Stimulated activated CD8-positive, alpha-beta memory T cell treated with anti-CD3 and anti-CD28 coated beads, Interleukin-4, amount 100 ng/mL, for 48 hours (primary cell): ENCODE measurements at regions not wholly inside any gene's neighbourhood (a gene's known extent, or its start where the extent isn't known, plus 50 kb on each side); places are given as distances from the start of the nearest gene placed in this dataset.

Experiments
- DNase-seq: peaks from one replicate; pipeline ENCODE4 v3.0.0-alpha.2; 2020

DNA sequence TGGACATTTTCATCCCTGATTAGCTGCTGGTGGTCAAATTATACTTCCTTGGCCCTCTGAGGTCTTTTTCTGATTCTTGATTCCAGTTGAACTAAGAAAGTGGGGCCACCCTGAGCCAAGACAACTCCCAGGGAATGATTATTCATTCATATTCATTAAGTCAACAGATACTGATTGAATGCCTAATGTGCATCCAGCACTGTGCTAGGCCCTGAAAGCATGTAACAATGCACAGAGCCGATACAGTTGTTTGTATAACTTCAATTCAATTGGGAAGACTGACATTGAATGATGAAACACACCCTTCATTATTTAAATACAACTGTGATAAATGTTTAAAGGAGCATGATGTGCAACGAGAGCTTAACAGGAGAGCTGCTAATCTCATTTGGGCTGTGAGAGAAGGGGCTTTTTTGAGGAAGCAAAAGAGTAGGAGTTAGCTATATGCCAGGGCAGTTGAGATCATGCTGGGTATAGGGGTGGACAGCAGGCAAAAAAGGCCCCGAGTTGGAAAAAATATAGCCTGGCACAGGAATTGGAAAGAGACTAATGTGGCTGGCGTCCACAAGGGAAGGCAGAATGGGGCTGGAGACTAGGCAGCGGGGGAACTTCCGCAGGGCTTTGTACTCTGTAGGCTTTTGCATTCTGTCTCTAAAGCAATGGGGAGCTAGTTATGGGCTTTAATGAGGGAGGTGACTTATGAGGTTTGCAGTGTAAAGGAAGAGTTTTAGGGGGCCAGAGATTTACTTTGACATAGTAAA, 57.2 kb upstream of the ACVR1 start:
- no peak for DNase-seq

DNA sequence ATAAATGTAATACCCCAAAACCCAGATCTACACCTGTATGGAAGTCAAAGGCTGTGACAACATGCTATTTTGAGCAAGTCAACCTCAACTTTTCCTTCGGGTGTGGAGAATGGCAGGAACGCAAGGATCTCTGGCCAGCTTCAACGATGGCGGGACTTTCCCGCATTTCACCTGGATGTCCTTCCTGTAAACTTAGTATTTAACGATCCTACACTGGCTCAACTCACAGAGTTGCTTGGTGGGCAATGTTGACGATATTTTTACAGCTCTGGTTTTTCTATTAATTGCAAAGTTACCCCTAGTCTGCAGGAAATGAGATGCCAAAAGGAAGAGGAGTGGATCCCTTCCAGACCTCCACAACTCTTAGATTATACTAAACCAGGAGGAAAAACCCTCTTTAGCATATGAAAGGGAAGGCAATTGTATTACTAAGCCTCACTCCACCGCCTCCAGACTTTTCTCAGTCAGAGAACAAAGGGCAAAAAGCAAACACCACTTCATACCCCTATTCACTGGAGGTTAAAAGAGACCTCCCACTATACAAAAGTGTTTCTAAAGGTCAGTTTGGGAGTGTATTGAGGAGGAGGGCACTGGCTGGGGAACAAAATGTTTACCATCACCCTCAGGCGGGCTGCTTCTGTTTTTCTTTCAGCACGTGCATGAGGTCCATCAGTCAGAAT, 56.5 kb upstream of the ACVR1 start:
- no peak for DNase-seq

DNA sequence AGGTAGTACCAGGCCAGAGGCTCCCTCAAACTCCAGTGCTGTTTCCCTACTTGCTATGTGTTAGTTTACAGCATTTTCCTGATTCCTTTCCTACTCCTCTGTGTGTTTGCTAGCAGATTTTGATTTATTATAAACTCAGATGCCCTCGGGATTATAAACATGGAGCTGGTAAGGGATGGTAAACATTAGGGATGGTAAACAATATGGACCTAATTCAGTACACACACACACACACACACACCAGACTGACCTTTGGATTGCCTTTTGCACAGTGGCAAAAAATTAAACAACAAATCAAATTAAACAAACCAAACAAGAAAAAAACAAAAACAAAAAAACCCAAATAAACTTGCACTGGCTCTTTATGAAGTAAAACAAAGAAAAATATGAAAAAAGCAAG, 55.4 kb upstream of the ACVR1 start:
- DNase-seq: no peak

DNA sequence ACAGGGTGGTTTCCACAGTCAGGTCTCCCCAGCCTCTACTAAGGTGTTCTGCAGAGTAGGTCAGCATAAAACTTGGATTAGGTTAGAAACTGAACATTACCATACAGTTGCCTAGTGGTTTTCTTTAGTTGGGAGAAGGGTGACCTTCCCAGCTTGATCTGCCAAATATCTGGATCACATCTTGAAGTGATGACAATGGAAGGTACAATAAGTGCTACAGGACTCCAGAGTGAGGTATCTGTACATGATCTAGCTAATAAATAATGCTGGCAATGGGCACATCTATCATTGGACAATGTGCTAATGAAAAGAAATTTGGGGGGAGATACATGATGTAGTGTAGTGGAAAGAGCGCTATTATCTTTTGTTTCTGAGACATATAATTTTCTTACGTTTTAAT, 54.6 kb upstream of the ACVR1 start:
- DNase-seq: no peak

DNA sequence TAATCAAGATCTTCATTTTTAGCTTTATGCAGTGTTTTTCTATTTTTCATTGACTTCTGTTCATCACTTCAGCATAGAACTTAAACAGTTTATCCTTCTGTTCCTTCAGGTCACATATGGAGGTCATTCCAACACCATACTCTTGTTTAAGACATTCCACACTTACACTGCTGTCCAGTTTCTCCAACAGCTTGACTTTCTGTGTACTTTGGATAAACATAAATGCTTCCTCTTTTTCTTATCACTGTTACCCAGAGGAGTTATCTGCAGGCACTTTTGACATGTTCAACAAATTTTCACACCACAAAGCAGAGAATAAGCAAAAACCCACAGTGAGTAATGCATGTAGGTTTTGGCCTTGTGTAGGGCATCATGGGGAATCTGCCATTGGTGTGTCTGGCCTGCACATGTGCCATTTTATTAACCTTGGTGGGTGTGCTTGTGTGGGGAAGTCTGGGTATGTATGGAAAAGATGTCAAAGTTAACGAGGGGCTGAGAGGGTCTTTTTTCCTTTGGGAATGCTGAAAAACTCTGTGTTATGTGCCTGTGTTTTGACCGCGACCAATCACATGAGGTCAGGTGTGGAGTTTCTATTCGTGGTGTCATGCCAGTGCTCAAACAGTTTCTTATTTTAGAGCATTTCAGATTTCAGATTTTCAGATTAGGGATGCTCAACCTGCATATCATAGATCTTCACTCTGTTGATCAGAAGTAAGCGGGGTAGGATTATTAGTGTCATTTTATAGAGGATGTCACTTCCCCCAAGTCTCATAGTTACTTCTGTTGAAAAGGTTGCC, 53.9 kb upstream of the ACVR1 start:
- no peak for DNase-seq

DNA sequence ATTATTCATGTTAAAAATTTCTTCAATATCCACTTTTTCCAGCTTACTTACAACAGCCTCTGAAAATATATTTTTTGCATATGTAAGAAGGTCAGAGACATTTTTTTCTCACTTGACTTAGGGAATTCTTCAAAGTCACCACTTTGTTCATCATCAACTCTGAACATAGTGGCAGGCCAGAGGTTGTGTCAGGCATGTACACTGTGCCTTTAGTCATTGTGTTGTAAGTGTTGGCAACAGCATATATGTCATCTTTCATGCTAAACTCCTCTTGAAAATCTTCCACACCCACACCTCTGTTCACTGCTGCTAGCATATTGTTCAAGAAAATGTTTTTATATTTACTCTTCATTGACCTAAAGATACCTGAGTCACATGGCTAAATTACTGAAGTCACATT, 52.2 kb upstream of the ACVR1 start:
- no peak for DNase-seq

DNA sequence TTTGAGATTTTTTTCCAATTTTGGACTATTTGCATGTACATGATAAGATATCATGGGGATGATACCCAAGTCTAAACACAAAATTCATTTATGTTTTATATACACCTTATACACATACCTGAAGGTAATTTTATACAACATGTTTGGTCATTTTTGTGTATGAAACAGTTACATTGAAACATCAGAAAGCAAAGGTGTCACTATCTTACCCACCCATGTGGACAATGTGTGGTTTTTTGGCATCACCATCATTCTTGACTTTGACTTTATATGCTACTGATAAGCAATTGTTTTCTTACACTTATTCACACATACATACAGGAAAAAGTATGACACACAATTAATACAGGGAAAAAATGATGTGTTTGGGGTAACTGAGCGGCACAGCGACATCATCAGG, 51.0 kb upstream of the ACVR1 start:
- DNase-seq: no peak
